B cell (primary cell): ENCODE measurements at regions not wholly inside any gene's neighbourhood (a gene's known extent, or its start where the extent isn't known, plus 50 kb on each side); places are given as distances from the start of the nearest gene placed in this dataset.

Experiments used
- ATAC-seq: fragments of 200-7000 bp; cut with Tn5 transposase; one replicate; pipeline ENCODE4 v1.10.0; 2021; ENCODE audit warnings: low read depth, mild to moderate bottlenecking, moderate number of reproducible peaks, moderate library complexity
- CTCF ChIA-PET: fragments of 350-600 bp; sonication (Branson Sonifier 250); formaldehyde crosslinking; loops from one replicate; lab custom pipeline; 2021; ENCODE audit warnings: antibody characterized with exemption, inconsistent platforms; lab: Charles Lee
- POLR2A ChIA-PET: fragments of 350-600 bp; sonication (Branson Sonifier 250); formaldehyde crosslinking; loops from one replicate; lab custom pipeline; 2021; ENCODE audit warnings: antibody characterized with exemption; lab: Charles Lee
- DNase-seq: peaks from one replicate; pipeline ENCODE4 v3.0.0; 2013
- H2AFZ ChIP-seq: 2 replicates; pipeline ENCODE4 v1.6.1; 2012; ENCODE audit warnings: mild to moderate bottlenecking, low read depth, low read length; ENCODE audit not compliant: insufficient read depth, poor library complexity, severe bottlenecking
- H3K27ac ChIP-seq, 2 donors: 1 replicate in 1 of 2; 2 replicates in 1 of 2; pipeline ENCODE4 v1.5.1; 2012 to 2013; ENCODE audit warnings: low read length in 2 of 2, mild to moderate bottlenecking in 2 of 2, moderate library complexity in 1 of 2
- H3K27me3 ChIP-seq, 4 experiments: fragments of 200-600 bp in 1 of 4; sonication (generic) in 1 of 4; replicated peaks in 1 of 4; 1 replicate in 2 of 4; 2 replicates in 2 of 4; pipeline versions ENCODE4 v1.6.1 to v1.7.0; 2013 to 2016; ENCODE audit warnings: low read length in 3 of 4, mild to moderate bottlenecking in 2 of 4, mixed read lengths in 1 of 4, moderate library complexity in 1 of 4; ENCODE audit not compliant: insufficient read depth in 4 of 4, control insufficient read depth in 3 of 4; ENCODE audit errors: control extremely low read depth in 1 of 4
- H3K36me3 ChIP-seq, 2 experiments: replicated peaks in 1 of 2; 1 replicate in 1 of 2; 2 replicates in 1 of 2; pipeline versions ENCODE4 v1.6.1 to v1.7.1; 2013; ENCODE audit warnings: low read length in 1 of 2; ENCODE audit not compliant: insufficient read depth in 2 of 2, control insufficient read depth in 1 of 2; ENCODE audit errors: control extremely low read depth in 1 of 2, extremely low read depth in 1 of 2
- H3K4me1 ChIP-seq, 2 donors: fragments of 200-600 bp in 1 of 2; sonication (generic) in 1 of 2; 1 replicate in 1 of 2; 2 replicates in 1 of 2; pipeline versions ENCODE4 v1.5.1 to v1.6.1; 2013 to 2017; ENCODE audit warnings: low read length in 2 of 2; ENCODE audit not compliant: control insufficient read depth in 2 of 2, insufficient read depth in 2 of 2
- H3K4me2 ChIP-seq: replicated peaks from 2 replicates; pipeline ENCODE3; 2012; ENCODE audit warnings: mild to moderate bottlenecking, low read depth, low read length; ENCODE audit not compliant: poor library complexity, severe bottlenecking
- H3K4me3 ChIP-seq, 5 experiments: fragments of 200-600 bp in 1 of 5; sonication (generic) in 1 of 5; 1 replicate in 3 of 5; 2 replicates in 2 of 5; pipeline versions ENCODE4 v1.5.1 to v1.7.0; 2011 to 2016; ENCODE audit warnings: low read length in 4 of 5, mild to moderate bottlenecking in 4 of 5, low read depth in 2 of 5, control low read depth in 1 of 5, moderate library complexity in 1 of 5; ENCODE audit not compliant: insufficient read depth in 1 of 5; ENCODE audit errors: control extremely low read depth in 1 of 5, extremely low read depth in 1 of 5
- H3K79me2 ChIP-seq: fragments of 200-600 bp; sonication (generic); one replicate; pipeline ENCODE4 v1.6.0; 2016; ENCODE audit warnings: low read length; ENCODE audit not compliant: control insufficient read depth, insufficient read depth
- H3K9ac ChIP-seq: fragments of 200-600 bp; sonication (generic); 2 replicates; pipeline ENCODE4 v1.6.1; 2017; ENCODE audit warnings: mild to moderate bottlenecking, low read length, moderate library complexity
- H3K9me3 ChIP-seq, 3 donors: one replicate each; pipeline versions ENCODE4 v1.6.1 to v1.7.1; 2013; ENCODE audit warnings: low read length in 2 of 3; ENCODE audit not compliant: control insufficient read depth in 2 of 3, insufficient read depth in 1 of 3; ENCODE audit errors: control extremely low read depth in 1 of 3
- H4K20me1 ChIP-seq: 2 replicates; pipeline ENCODE4 v1.6.0; 2012; ENCODE audit warnings: mild to moderate bottlenecking, low read length; ENCODE audit not compliant: insufficient read depth, control insufficient read depth, poor library complexity, severe bottlenecking
- H3K27ac Mint-ChIP-seq: one replicate; pipeline ENCODE4 v1.8.0; 2021; ENCODE audit warnings: mixed read lengths
- H3K27me3 Mint-ChIP-seq: one replicate; pipeline ENCODE4 v1.8.0; 2021; ENCODE audit warnings: mixed read lengths
- H3K4me1 Mint-ChIP-seq: one replicate; pipeline ENCODE4 v1.8.0; 2021; ENCODE audit warnings: mixed read lengths
- H3K4me3 Mint-ChIP-seq: one replicate; pipeline ENCODE4 v1.8.0; 2021; ENCODE audit warnings: mixed read lengths
- H3K9me3 Mint-ChIP-seq: one replicate; pipeline ENCODE4 v1.8.0; 2022; ENCODE audit warnings: mixed read lengths; ENCODE audit not compliant: insufficient read depth
- CTCF ChIP-seq: fragments of 200-600 bp; IDR thresholded peaks from one replicate; pipeline ENCODE4 v1.8.0; 2022; ENCODE audit warnings: antibody characterized with exemption, mild to moderate bottlenecking
- EZH2 ChIP-seq: IDR thresholded peaks from 2 replicates; pipeline ENCODE4 v1.6.1; 2012; ENCODE audit warnings: borderline replicate concordance, low read depth, mild to moderate bottlenecking, moderate library complexity, low read length; ENCODE audit not compliant: insufficient read depth, poor library complexity, severe bottlenecking
- WGBS: methylation state at CpG from one replicate; pipeline ENCODE4 v1.1.5; 2013; ENCODE audit warnings: missing lambda C conversion rate; ENCODE audit not compliant: insufficient coverage; 5-methylcytosine and 5-hydroxymethylcytosine counted together
- intact Hi-C: fragments of 100-400 bp; cut with micrococcal nuclease; formaldehyde crosslinking; loops from one replicate; pipeline ENCODE4 v1.10.0; 2022

GRCh38 chr1:195185736-195186135, 1422.5 kb downstream of the KCNT2 start:
- Mint-ChIP-seq H3K4me3 (no peak overlapping the region), H3K9me3 (no peaks in the 10 kb centered on the region), H3K4me1 (no peaks in the 10 kb centered on the region), H3K27ac (no peak overlapping the region), H3K27me3 (no peaks in the 10 kb centered on the region)
- TF ChIP-seq CTCF (no peak), EZH2 (no peak)
- Histone ChIP-seq H3K79me2 (no peaks in the 10 kb centered on the region), H3K4me3 (no peak overlapping the region), H3K4me1 (no peaks in the 10 kb centered on the region), H3K4me2 (no peak overlapping the region), H3K27me3 (no peaks in the 10 kb centered on the region), H3K9me3 (no peaks in the 10 kb centered on the region), H3K36me3 (no peaks in the 10 kb centered on the region), H3K9ac (no peak overlapping the region), H2AFZ (no peak overlapping the region), H3K27ac (no peak overlapping the region), H4K20me1 (no peaks in the 10 kb centered on the region)
- no CpG with 5 or more reads among the region's 2 CpGs for WGBS
- POLR2A ChIA-PET, result no interaction called here
- ATAC-seq (no peak), DNase-seq (no peak)
- intact Hi-C loops, result no loop called here
- CTCF ChIA-PET, result no interaction called here

- Mint-ChIP-seq H3K9me3 (peaks cover 3% of the 10 kb centered on the region), H3K4me3 (no peak overlapping the region), H3K27me3 (no peaks in the 10 kb centered on the region), H3K4me1 (no peaks in the 10 kb centered on the region), H3K27ac (no peak overlapping the region)
- TF ChIP-seq EZH2 (no peak), CTCF (no peak)
- no peaks in the 10 kb centered on the region for H3K9me3 ChIP-seq
- CTCF ChIA-PET, result no interaction called here
- no peak overlapping the region for H3K4me2 ChIP-seq
- H3K36me3 ChIP-seq, result no peaks in the 10 kb centered on the region
- DNase-seq (no peak), ATAC-seq (no peak)
- no peak overlapping the region for H3K4me3 ChIP-seq
- no peaks in the 10 kb centered on the region for H3K79me2 ChIP-seq
- no peak overlapping the region for H3K27ac ChIP-seq
- no peaks in the 10 kb centered on the region for H3K4me1 ChIP-seq
- intact Hi-C loops, result no loop called here
- no peaks in the 10 kb centered on the region for H3K27me3 ChIP-seq
- no peaks in the 10 kb centered on the region for H4K20me1 ChIP-seq
- POLR2A ChIA-PET, result no interaction called here
- H2AFZ ChIP-seq, result no peak overlapping the region
- WGBS, result no CpG with 5 or more reads among the region's 4 CpGs
- no peak overlapping the region for H3K9ac ChIP-seq
These were observed 1422.9 kb downstream of the KCNT2 start for GRCh38 chr1:195185321-195185720.
